ENCODE measurements at regions not wholly inside any gene's neighbourhood (a gene's known extent, or its start where the extent isn't known, plus 50 kb on each side); places are given as distances from the start of the nearest gene placed in this dataset.

- no peak for DNase-seq (ENCODE audit: low read depth)
Observed at GRCh38 chr22:22999523-22999922, 70.8 kb upstream of the GNAZ start.

GRCh38 chr22:23000657-23001347, 69.5 kb upstream of the GNAZ start:
- DNase-seq (ENCODE audit: low read depth) = no peak

- DNase-seq (ENCODE audit: low read depth) = no peak
Observed at GRCh38 chr22:23001463-23001862, 68.9 kb upstream of the GNAZ start.

GRCh38 chr22:23002612-23003180, 67.6 kb upstream of the GNAZ start:
- no peak for DNase-seq (ENCODE audit: low read depth)

DNA sequence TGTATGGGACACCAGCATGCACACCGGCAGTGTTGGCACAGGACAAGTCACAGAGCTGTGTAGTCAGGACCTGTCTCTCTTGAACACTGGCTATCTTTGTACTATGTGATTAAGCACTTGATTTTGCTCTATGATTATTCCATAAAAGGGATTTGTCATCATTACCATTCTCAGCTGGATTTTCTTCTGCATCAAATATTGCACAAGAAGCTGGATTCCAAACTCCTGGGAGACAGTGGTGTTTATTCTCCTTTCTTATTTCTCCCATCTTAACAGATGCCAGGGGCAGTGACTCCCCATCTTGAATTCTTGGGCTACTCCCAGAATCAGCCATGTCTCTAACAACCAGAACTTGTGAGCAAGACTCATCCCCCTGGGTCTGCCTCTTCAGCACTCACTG, 62.5 kb upstream of the GNAZ start:
- no peak for DNase-seq (ENCODE audit: low read depth)

GRCh38 chr22:23008896-23009295, 61.4 kb upstream of the GNAZ start:
- DNase-seq (ENCODE audit: low read depth) = no peak

Data from RPMI7951 (cell line).